ENCODE measurements at regions not wholly inside any gene's neighbourhood (a gene's known extent, or its start where the extent isn't known, plus 50 kb on each side); places are given as distances from the start of the nearest gene placed in this dataset.

- DNase-seq: no peak
Observed at GRCh38 chr5:8053270-8053669, 184.3 kb downstream of the MTRR start.

- peak; percentile 16 for DNase-seq
Observed at GRCh38 chr5:8057769-8058168, 188.8 kb downstream of the MTRR start.

GRCh38 chr5:8058616-8059190 lies 189.8 kb downstream of the MTRR start:
- DNase-seq: no peak

GRCh38 chr5:8059337-8059736 lies 190.4 kb downstream of the MTRR start:
- no peak for DNase-seq

- DNase-seq: no peak
Observed at GRCh38 chr5:8060235-8060952, 191.4 kb downstream of the MTRR start.

GRCh38 chr5:8060953-8061429 lies 192.0 kb downstream of the MTRR start:
- DNase-seq: no peak

GRCh38 chr5:8062521-8062920 lies 193.6 kb downstream of the MTRR start:
- DNase-seq: no peak

GRCh38 chr5:8068078-8068477 lies 199.1 kb downstream of the MTRR start:
- no peak for DNase-seq

- no peak for DNase-seq
Observed at GRCh38 chr5:8070138-8070537, 201.2 kb downstream of the MTRR start.

GRCh38 chr5:8079056-8079455 lies 210.1 kb downstream of the MTRR start:
- no peak for DNase-seq

- no peak for DNase-seq
Observed at GRCh38 chr5:8081179-8081578, 212.2 kb downstream of the MTRR start.

- DNase-seq: no peak
Observed at GRCh38 chr5:8093669-8094068, 224.7 kb downstream of the MTRR start.

- no peak for DNase-seq
Observed at GRCh38 chr5:8094304-8094703, 225.4 kb downstream of the MTRR start.

- DNase-seq: no peak
Observed at GRCh38 chr5:8097146-8097545, 228.2 kb downstream of the MTRR start.

- no peak for DNase-seq
Observed at GRCh38 chr5:8098081-8098480, 229.1 kb downstream of the MTRR start.

- no peak for DNase-seq
Observed at GRCh38 chr5:8102714-8103113, 233.8 kb downstream of the MTRR start.

- no peak for DNase-seq
Observed at GRCh38 chr5:8114597-8115266, 245.8 kb downstream of the MTRR start.

- no peak for DNase-seq
Observed at GRCh38 chr5:8123559-8123958, 254.6 kb downstream of the MTRR start.

- no peak for DNase-seq
Observed at GRCh38 chr5:8134609-8135008, 265.7 kb downstream of the MTRR start.

- no peak for DNase-seq
Observed at GRCh38 chr5:8135742-8136141, 266.8 kb downstream of the MTRR start.

- no peak for DNase-seq
Observed at GRCh38 chr5:8136271-8136670, 267.3 kb downstream of the MTRR start.

GRCh38 chr5:8137941-8138550 lies 269.1 kb downstream of the MTRR start:
- DNase-seq: no peak

- no peak for DNase-seq
Observed at GRCh38 chr5:8138884-8139283, 269.9 kb downstream of the MTRR start.

- no peak for DNase-seq
Observed at GRCh38 chr5:8150791-8151190, 281.8 kb downstream of the MTRR start.
